SJCRH30 (cell line): ENCODE measurements at regions not wholly inside any gene's neighbourhood (a gene's known extent, or its start where the extent isn't known, plus 50 kb on each side); places are given as distances from the start of the nearest gene placed in this dataset.
A peak's percentile ranks its signal among the peaks of the same experiment; 100 is the strongest.

ENCODE experiments used
- DNase-seq, 2 experiments: peaks; one replicate each; pipeline ENCODE4 v3.0.0-alpha.2; 2015 to 2020
- H3K27ac ChIP-seq: fragments of 250-450 bp; sonication (Bioruptor Pico); 2 replicates; pipeline ENCODE4 v1.5.1; 2020; ENCODE audit warnings: mild to moderate bottlenecking, moderate library complexity
- H3K27me3 ChIP-seq: fragments of 250-450 bp; sonication (Bioruptor Pico); 2 replicates; pipeline ENCODE4 v1.5.1; 2020; ENCODE audit warnings: mild to moderate bottlenecking, moderate library complexity
- H3K36me3 ChIP-seq: fragments of 250-450 bp; sonication (Bioruptor Pico); 2 replicates; pipeline ENCODE4 v1.5.1; 2020; ENCODE audit warnings: mild to moderate bottlenecking, moderate library complexity
- H3K4me1 ChIP-seq: fragments of 250-450 bp; sonication (Bioruptor Pico); 2 replicates; pipeline ENCODE4 v1.5.1; 2020; ENCODE audit warnings: mild to moderate bottlenecking, moderate library complexity
- H3K4me3 ChIP-seq: fragments of 250-450 bp; sonication (Bioruptor Pico); 2 replicates; pipeline ENCODE4 v1.5.1; 2020; ENCODE audit warnings: mild to moderate bottlenecking, moderate library complexity
- H3K9me3 ChIP-seq: fragments of 250-450 bp; sonication (Bioruptor Pico); replicated peaks from 2 replicates; pipeline ENCODE4 v1.5.1; 2020; ENCODE audit warnings: mild to moderate bottlenecking, moderate library complexity

- H3K9me3 ChIP-seq: no peaks in the 10 kb centered on the region
- H3K4me3 ChIP-seq: no peak overlapping the region
- H3K4me1 ChIP-seq: no peaks in the 10 kb centered on the region
- H3K27ac ChIP-seq: no peak overlapping the region
- no peaks in the 10 kb centered on the region for H3K27me3 ChIP-seq
- no peak for DNase-seq
- no peaks in the 10 kb centered on the region for H3K36me3 ChIP-seq
Measured at GRCh38 chr5:5014586-5015235, 125.4 kb upstream of the ADAMTS16 start.

GRCh38 chr5:5017827-5018577 lies 122.1 kb upstream of the ADAMTS16 start:
- no peaks in the 10 kb centered on the region for H3K36me3 ChIP-seq
- peak in 1 of 2 experiments; percentile 12 for DNase-seq
- H3K27ac ChIP-seq: no peak overlapping the region
- no peaks in the 10 kb centered on the region for H3K27me3 ChIP-seq
- no peaks in the 10 kb centered on the region for H3K9me3 ChIP-seq
- H3K4me3 ChIP-seq: no peak overlapping the region
- H3K4me1 ChIP-seq: no peaks in the 10 kb centered on the region

- Histone ChIP-seq H3K9me3 (no peaks in the 10 kb centered on the region), H3K27ac (no peak overlapping the region), H3K27me3 (no peaks in the 10 kb centered on the region), H3K4me3 (no peak overlapping the region), H3K4me1 (no peaks in the 10 kb centered on the region), H3K36me3 (no peaks in the 10 kb centered on the region)
- DNase-seq: peak in 1 of 2 experiments; percentile 2
Measured at GRCh38 chr5:5018578-5018970, 121.6 kb upstream of the ADAMTS16 start.

- Histone ChIP-seq H3K9me3 (no peaks in the 10 kb centered on the region), H3K27me3 (no peaks in the 10 kb centered on the region), H3K4me3 (no peak overlapping the region), H3K27ac (no peak overlapping the region), H3K36me3 (no peaks in the 10 kb centered on the region), H3K4me1 (no peaks in the 10 kb centered on the region)
- no peak for DNase-seq
Measured at GRCh38 chr5:5021436-5021835, 118.7 kb upstream of the ADAMTS16 start.

GRCh38 chr5:5025098-5025773 lies 114.9 kb upstream of the ADAMTS16 start:
- Histone ChIP-seq H3K4me3 (peak overlapping the region; percentile 18; the same call in 1 of the 2 replicates), H3K27me3 (no peaks in the 10 kb centered on the region), H3K27ac (no peak overlapping the region), H3K9me3 (no peaks in the 10 kb centered on the region), H3K36me3 (no peaks in the 10 kb centered on the region), H3K4me1 (no peaks in the 10 kb centered on the region)
- no peak for DNase-seq

GRCh38 chr5:5025774-5026408 lies 114.2 kb upstream of the ADAMTS16 start:
- Histone ChIP-seq H3K36me3 (no peaks in the 10 kb centered on the region), H3K9me3 (no peaks in the 10 kb centered on the region), H3K4me3 (peak overlapping the region; percentile 18; the same call in 1 of the 2 replicates), H3K27ac (no peak overlapping the region), H3K27me3 (no peaks in the 10 kb centered on the region), H3K4me1 (no peaks in the 10 kb centered on the region)
- peak in 1 of 2 experiments; percentile 13 for DNase-seq

- Histone ChIP-seq H3K4me1 (no peaks in the 10 kb centered on the region), H3K27me3 (no peaks in the 10 kb centered on the region), H3K4me3 (no peak overlapping the region), H3K9me3 (no peaks in the 10 kb centered on the region), H3K27ac (no peak overlapping the region), H3K36me3 (no peaks in the 10 kb centered on the region)
- DNase-seq: no peak
Measured at GRCh38 chr5:5026409-5026785, 113.7 kb upstream of the ADAMTS16 start.

- Histone ChIP-seq H3K4me1 (no peaks in the 10 kb centered on the region), H3K36me3 (no peaks in the 10 kb centered on the region), H3K27me3 (no peaks in the 10 kb centered on the region), H3K27ac (no peak overlapping the region), H3K4me3 (no peak overlapping the region), H3K9me3 (no peaks in the 10 kb centered on the region)
- DNase-seq: no peak
Measured at GRCh38 chr5:5031665-5032064, 108.5 kb upstream of the ADAMTS16 start.

GRCh38 chr5:5037674-5038073 lies 102.5 kb upstream of the ADAMTS16 start:
- H3K27ac ChIP-seq: no peak overlapping the region
- H3K9me3 ChIP-seq: no peaks in the 10 kb centered on the region
- H3K36me3 ChIP-seq: no peaks in the 10 kb centered on the region
- DNase-seq: no peak
- no peaks in the 10 kb centered on the region for H3K27me3 ChIP-seq
- no peak overlapping the region for H3K4me3 ChIP-seq
- no peaks in the 10 kb centered on the region for H3K4me1 ChIP-seq

- no peaks in the 10 kb centered on the region for H3K27me3 ChIP-seq
- no peaks in the 10 kb centered on the region for H3K9me3 ChIP-seq
- H3K36me3 ChIP-seq: no peaks in the 10 kb centered on the region
- H3K27ac ChIP-seq: no peak overlapping the region
- DNase-seq: no peak
- H3K4me3 ChIP-seq: no peak overlapping the region
- H3K4me1 ChIP-seq: no peaks in the 10 kb centered on the region
Measured at GRCh38 chr5:5039918-5040317, 100.2 kb upstream of the ADAMTS16 start.

- no peak for DNase-seq
- Histone ChIP-seq H3K4me3 (no peak overlapping the region), H3K27me3 (no peaks in the 10 kb centered on the region), H3K27ac (no peak overlapping the region), H3K4me1 (no peaks in the 10 kb centered on the region), H3K36me3 (no peaks in the 10 kb centered on the region), H3K9me3 (no peaks in the 10 kb centered on the region)
Measured at GRCh38 chr5:5040712-5041111, 99.4 kb upstream of the ADAMTS16 start.

GRCh38 chr5:5042806-5043205 lies 97.3 kb upstream of the ADAMTS16 start:
- H3K4me3 ChIP-seq: no peak overlapping the region
- H3K27me3 ChIP-seq: no peaks in the 10 kb centered on the region
- no peak for DNase-seq
- no peaks in the 10 kb centered on the region for H3K4me1 ChIP-seq
- H3K36me3 ChIP-seq: no peaks in the 10 kb centered on the region
- H3K27ac ChIP-seq: no peak overlapping the region
- H3K9me3 ChIP-seq: no peaks in the 10 kb centered on the region

GRCh38 chr5:5043346-5043745 lies 96.8 kb upstream of the ADAMTS16 start:
- no peak overlapping the region for H3K27ac ChIP-seq
- no peaks in the 10 kb centered on the region for H3K27me3 ChIP-seq
- H3K9me3 ChIP-seq: no peaks in the 10 kb centered on the region
- no peak overlapping the region for H3K4me3 ChIP-seq
- no peak for DNase-seq
- H3K36me3 ChIP-seq: no peaks in the 10 kb centered on the region
- H3K4me1 ChIP-seq: no peaks in the 10 kb centered on the region

GRCh38 chr5:5044247-5044840 lies 95.8 kb upstream of the ADAMTS16 start:
- DNase-seq: no peak
- Histone ChIP-seq H3K36me3 (no peaks in the 10 kb centered on the region), H3K4me1 (no peaks in the 10 kb centered on the region), H3K9me3 (no peaks in the 10 kb centered on the region), H3K27me3 (no peaks in the 10 kb centered on the region), H3K4me3 (no peak overlapping the region), H3K27ac (no peak overlapping the region)
